K562 (cell line): ENCODE measurements at regions not wholly inside any gene's neighbourhood (a gene's known extent, or its start where the extent isn't known, plus 50 kb on each side); places are given as distances from the start of the nearest gene placed in this dataset.
A peak's percentile ranks its signal among the peaks of the same experiment; 100 is the strongest.

Experiments used
- ATF1 ChIP-seq, 2 experiments: fragments of 450-650 bp in 1 of 2; IDR thresholded peaks; 2 replicates each; pipeline ENCODE4 v1.6.1; 2016; ENCODE audit warnings: missing compliant biosample characterization in 1 of 2, missing genetic modification characterization in 1 of 2
- ATF7 ChIP-seq: fragments of 450-650 bp; IDR thresholded peaks from 2 replicates; pipeline ENCODE4 v1.7.1; 2014; ENCODE audit warnings: mild to moderate bottlenecking, moderate library complexity
- BCL6 ChIP-seq: fragments of 250-450 bp; sonication (Bioruptor Pico); IDR thresholded peaks from 2 replicates; pipeline ENCODE4 v1.4.0; 2020
- CREM ChIP-seq: IDR thresholded peaks from 2 replicates; pipeline ENCODE4 v1.6.1; 2014; ENCODE audit warnings: antibody characterized with exemption, low read depth
- E2F3 ChIP-seq: fragments of 250-450 bp; sonication (Bioruptor Pico); IDR thresholded peaks from 2 replicates; pipeline ENCODE4 v1.4.0; 2020; ENCODE audit warnings: mild to moderate bottlenecking
- HNRNPH1 ChIP-seq: fragments of 200-400 bp; formaldehyde crosslinking; optimal IDR thresholded peaks from 2 replicates; pipeline ENCODE3; 2017; ENCODE audit warnings: low read depth, mild to moderate bottlenecking, low read length, moderate library complexity
- KAT7 ChIP-seq: sonication (generic); formaldehyde crosslinking; IDR thresholded peaks from 2 replicates; pipeline ENCODE4 v1.8.0; 2022; ENCODE audit warnings: missing genetic modification reagents, mild to moderate bottlenecking, borderline replicate concordance
- MECOM ChIP-seq: fragments of 250-450 bp; sonication (Bioruptor Pico); IDR thresholded peaks from 2 replicates; pipeline ENCODE4 v1.8.0; 2022; ENCODE audit warnings: inconsistent platforms
- PHB2 ChIP-seq: fragments of 450-650 bp; IDR thresholded peaks from 2 replicates; pipeline ENCODE4 v1.6.1; 2017; ENCODE audit warnings: low read depth
- TF ChIP-seq, protein P1 (sequence below): sonication (generic); formaldehyde crosslinking; IDR thresholded peaks from 2 replicates; pipeline ENCODE4 v1.8.0; 2022; ENCODE audit warnings: mild to moderate bottlenecking, missing genetic modification reagents
- TF ChIP-seq, protein P2 (sequence below): sonication (generic); formaldehyde crosslinking; IDR thresholded peaks from 2 replicates; pipeline ENCODE4 v1.8.0; 2022; ENCODE audit warnings: mild to moderate bottlenecking, missing genetic modification reagents
- TF ChIP-seq, protein P3 (sequence below), 2 experiments: fragments of 450-650 bp in 1 of 2; IDR thresholded peaks; 2 replicates each; pipeline ENCODE4 v1.6.1; 2011 to 2017; ENCODE audit warnings: low read depth in 2 of 2, antibody characterized with exemption in 1 of 2, borderline replicate concordance in 1 of 2, low read length in 1 of 2, mild to moderate bottlenecking in 1 of 2, mixed read lengths in 1 of 2; ENCODE audit not compliant: control insufficient read depth in 1 of 2
- TF ChIP-seq, protein P4 (sequence below): sonication (generic); formaldehyde crosslinking; IDR thresholded peaks from 2 replicates; pipeline ENCODE4 v1.4.0; 2020; ENCODE audit warnings: mild to moderate bottlenecking, missing genetic modification reagents
- TF ChIP-seq, protein P5 (sequence below): sonication (generic); formaldehyde crosslinking; IDR thresholded peaks from 2 replicates; pipeline ENCODE4 v1.8.0; 2022; ENCODE audit warnings: mild to moderate bottlenecking, missing genetic modification reagents, borderline replicate concordance

DNA sequence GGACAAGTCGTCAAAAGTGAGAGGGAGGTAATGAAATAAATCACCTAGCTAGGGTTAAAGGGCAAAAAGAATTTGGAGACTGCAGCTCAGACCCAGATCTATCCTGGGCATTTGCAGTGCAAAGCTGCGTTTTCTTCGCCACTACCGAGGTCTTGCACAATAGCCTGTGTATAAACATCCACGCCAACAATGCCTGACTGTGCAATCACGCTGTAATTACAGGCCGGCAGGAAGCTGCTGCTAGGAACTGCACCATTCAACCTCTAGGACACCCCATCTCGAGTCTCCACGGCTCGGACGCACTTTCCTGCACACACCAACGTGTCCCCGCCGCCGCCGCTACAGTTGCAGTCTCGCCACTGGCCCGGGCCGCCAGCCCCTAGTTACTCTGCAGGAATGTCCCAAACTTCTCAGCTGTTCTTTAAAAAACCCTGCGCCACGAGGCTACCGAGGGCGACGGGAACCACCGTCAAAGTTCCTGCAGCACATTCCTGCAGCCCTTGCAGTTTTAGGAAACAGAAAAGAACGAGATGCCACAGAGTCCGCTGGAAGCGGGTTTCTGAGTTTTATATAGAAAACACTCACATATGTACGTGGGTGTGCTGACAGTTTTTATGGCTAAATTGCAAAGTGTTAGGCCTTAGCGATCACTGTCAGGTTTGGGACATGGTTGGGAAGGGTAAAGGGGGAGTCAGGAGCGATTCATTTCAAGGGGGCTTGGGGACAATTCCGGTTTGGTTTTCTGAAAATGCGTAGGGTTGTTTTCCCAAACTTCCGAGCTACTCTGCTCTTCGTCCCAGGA is 65.6 kb upstream of the PTGR2 start (continued):
- TF ChIP-seq, protein P1, sequence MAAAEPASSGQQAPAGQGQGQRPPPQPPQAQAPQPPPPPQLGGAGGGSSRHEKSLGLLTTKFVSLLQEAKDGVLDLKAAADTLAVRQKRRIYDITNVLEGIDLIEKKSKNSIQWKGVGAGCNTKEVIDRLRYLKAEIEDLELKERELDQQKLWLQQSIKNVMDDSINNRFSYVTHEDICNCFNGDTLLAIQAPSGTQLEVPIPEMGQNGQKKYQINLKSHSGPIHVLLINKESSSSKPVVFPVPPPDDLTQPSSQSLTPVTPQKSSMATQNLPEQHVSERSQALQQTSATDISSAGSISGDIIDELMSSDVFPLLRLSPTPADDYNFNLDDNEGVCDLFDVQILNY, result no peak
- no peak for TF ChIP-seq ATF1 (CRISPR knock-in tag; IDR thresholded peaks at IDR 0.05)
- peak; percentile 51 for TF ChIP-seq ATF1 (tag; IDR thresholded peaks at IDR 0.05)
- no peak for TF ChIP-seq HNRNPH1
- TF ChIP-seq, protein P2, sequence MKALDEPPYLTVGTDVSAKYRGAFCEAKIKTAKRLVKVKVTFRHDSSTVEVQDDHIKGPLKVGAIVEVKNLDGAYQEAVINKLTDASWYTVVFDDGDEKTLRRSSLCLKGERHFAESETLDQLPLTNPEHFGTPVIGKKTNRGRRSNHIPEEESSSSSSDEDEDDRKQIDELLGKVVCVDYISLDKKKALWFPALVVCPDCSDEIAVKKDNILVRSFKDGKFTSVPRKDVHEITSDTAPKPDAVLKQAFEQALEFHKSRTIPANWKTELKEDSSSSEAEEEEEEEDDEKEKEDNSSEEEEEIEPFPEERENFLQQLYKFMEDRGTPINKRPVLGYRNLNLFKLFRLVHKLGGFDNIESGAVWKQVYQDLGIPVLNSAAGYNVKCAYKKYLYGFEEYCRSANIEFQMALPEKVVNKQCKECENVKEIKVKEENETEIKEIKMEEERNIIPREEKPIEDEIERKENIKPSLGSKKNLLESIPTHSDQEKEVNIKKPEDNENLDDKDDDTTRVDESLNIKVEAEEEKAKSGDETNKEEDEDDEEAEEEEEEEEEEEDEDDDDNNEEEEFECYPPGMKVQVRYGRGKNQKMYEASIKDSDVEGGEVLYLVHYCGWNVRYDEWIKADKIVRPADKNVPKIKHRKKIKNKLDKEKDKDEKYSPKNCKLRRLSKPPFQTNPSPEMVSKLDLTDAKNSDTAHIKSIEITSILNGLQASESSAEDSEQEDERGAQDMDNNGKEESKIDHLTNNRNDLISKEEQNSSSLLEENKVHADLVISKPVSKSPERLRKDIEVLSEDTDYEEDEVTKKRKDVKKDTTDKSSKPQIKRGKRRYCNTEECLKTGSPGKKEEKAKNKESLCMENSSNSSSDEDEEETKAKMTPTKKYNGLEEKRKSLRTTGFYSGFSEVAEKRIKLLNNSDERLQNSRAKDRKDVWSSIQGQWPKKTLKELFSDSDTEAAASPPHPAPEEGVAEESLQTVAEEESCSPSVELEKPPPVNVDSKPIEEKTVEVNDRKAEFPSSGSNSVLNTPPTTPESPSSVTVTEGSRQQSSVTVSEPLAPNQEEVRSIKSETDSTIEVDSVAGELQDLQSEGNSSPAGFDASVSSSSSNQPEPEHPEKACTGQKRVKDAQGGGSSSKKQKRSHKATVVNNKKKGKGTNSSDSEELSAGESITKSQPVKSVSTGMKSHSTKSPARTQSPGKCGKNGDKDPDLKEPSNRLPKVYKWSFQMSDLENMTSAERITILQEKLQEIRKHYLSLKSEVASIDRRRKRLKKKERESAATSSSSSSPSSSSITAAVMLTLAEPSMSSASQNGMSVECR, result peak; percentile 31; the same call in 1 of the 2 replicates
- no peak; the same call in 1 of the 2 replicates for TF ChIP-seq KAT7
- no peak for TF ChIP-seq BCL6 (CRISPR knock-in tag)
- TF ChIP-seq PHB2, result no peak
- TF ChIP-seq E2F3 (CRISPR knock-in tag), result no peak
- TF ChIP-seq, protein P3, sequence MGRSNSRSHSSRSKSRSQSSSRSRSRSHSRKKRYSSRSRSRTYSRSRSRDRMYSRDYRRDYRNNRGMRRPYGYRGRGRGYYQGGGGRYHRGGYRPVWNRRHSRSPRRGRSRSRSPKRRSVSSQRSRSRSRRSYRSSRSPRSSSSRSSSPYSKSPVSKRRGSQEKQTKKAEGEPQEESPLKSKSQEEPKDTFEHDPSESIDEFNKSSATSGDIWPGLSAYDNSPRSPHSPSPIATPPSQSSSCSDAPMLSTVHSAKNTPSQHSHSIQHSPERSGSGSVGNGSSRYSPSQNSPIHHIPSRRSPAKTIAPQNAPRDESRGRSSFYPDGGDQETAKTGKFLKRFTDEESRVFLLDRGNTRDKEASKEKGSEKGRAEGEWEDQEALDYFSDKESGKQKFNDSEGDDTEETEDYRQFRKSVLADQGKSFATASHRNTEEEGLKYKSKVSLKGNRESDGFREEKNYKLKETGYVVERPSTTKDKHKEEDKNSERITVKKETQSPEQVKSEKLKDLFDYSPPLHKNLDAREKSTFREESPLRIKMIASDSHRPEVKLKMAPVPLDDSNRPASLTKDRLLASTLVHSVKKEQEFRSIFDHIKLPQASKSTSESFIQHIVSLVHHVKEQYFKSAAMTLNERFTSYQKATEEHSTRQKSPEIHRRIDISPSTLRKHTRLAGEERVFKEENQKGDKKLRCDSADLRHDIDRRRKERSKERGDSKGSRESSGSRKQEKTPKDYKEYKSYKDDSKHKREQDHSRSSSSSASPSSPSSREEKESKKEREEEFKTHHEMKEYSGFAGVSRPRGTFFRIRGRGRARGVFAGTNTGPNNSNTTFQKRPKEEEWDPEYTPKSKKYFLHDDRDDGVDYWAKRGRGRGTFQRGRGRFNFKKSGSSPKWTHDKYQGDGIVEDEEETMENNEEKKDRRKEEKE (IDR thresholded peaks at IDR 0.05; ENCODE audit: borderline replicate concordance in 1 of 2, control insufficient read depth in 1 of 2, low read depth in 2 of 2, low read length in 1 of 2), result no peak
- TF ChIP-seq, protein P4, sequence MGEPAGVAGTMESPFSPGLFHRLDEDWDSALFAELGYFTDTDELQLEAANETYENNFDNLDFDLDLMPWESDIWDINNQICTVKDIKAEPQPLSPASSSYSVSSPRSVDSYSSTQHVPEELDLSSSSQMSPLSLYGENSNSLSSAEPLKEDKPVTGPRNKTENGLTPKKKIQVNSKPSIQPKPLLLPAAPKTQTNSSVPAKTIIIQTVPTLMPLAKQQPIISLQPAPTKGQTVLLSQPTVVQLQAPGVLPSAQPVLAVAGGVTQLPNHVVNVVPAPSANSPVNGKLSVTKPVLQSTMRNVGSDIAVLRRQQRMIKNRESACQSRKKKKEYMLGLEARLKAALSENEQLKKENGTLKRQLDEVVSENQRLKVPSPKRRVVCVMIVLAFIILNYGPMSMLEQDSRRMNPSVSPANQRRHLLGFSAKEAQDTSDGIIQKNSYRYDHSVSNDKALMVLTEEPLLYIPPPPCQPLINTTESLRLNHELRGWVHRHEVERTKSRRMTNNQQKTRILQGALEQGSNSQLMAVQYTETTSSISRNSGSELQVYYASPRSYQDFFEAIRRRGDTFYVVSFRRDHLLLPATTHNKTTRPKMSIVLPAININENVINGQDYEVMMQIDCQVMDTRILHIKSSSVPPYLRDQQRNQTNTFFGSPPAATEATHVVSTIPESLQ, result no peak
- 0 out of 2 replicates have a peak, but pooled peaks have one; percentile 42 for TF ChIP-seq CREM
- TF ChIP-seq ATF7, result peak; percentile 85
- TF ChIP-seq MECOM (CRISPR knock-in tag), result no peak
- TF ChIP-seq, protein P5, sequence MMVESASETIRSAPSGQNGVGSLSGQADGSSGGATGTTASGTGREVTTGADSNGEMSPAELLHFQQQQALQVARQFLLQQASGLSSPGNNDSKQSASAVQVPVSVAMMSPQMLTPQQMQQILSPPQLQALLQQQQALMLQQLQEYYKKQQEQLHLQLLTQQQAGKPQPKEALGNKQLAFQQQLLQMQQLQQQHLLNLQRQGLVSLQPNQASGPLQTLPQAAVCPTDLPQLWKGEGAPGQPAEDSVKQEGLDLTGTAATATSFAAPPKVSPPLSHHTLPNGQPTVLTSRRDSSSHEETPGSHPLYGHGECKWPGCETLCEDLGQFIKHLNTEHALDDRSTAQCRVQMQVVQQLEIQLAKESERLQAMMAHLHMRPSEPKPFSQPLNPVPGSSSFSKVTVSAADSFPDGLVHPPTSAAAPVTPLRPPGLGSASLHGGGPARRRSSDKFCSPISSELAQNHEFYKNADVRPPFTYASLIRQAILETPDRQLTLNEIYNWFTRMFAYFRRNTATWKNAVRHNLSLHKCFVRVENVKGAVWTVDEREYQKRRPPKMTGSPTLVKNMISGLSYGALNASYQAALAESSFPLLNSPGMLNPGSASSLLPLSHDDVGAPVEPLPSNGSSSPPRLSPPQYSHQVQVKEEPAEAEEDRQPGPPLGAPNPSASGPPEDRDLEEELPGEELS (CRISPR knock-in tag), result no peak
